Neural crest cell (in vitro differentiated cells): ENCODE measurements at regions not wholly inside any gene's neighbourhood (a gene's known extent, or its start where the extent isn't known, plus 50 kb on each side); places are given as distances from the start of the nearest gene placed in this dataset.

Source experiments
- DNase-seq: peaks from one replicate; pipeline ENCODE4 v3.0.0; 2021; ENCODE audit warnings: low read depth, mixed read lengths, low spot score
- H3K27ac Mint-ChIP-seq: one replicate; pipeline ENCODE4 v1.8.0; 2021; ENCODE audit warnings: mild to moderate bottlenecking, mixed read lengths; ENCODE audit not compliant: unreplicated experiment
- H3K27me3 Mint-ChIP-seq: 2 replicates; pipeline ENCODE4 v1.8.0; 2021; ENCODE audit warnings: low read depth, mild to moderate bottlenecking, mixed read lengths
- H3K36me3 Mint-ChIP-seq: 2 replicates; pipeline ENCODE4 v1.8.0; 2021; ENCODE audit warnings: low read depth, mild to moderate bottlenecking, mixed read lengths
- H3K4me1 Mint-ChIP-seq: 2 replicates; pipeline ENCODE4 v1.8.0; 2021; ENCODE audit warnings: mixed read lengths
- H3K4me3 Mint-ChIP-seq: one replicate; pipeline ENCODE4 v1.8.0; 2021; ENCODE audit warnings: mild to moderate bottlenecking, mixed read lengths
- H3K9me3 Mint-ChIP-seq: 2 replicates; pipeline ENCODE4 v1.8.0; 2021; ENCODE audit warnings: mixed read lengths
- CTCF ChIP-seq: fragments of 200-600 bp; sonication (generic); conservative IDR thresholded peaks from 2 replicates; pipeline ENCODE4 v1.5.0; 2021; ENCODE audit warnings: antibody characterized with exemption, mild to moderate bottlenecking

- no peak for TF ChIP-seq CTCF
- H3K27me3 Mint-ChIP-seq: peaks cover 10% of the 10 kb centered on the region
- no peak overlapping the region for H3K27ac Mint-ChIP-seq
- peaks cover 3% of the 10 kb centered on the region for H3K9me3 Mint-ChIP-seq
- peaks cover 5% of the 10 kb centered on the region for H3K4me1 Mint-ChIP-seq
- no peak for DNase-seq
- H3K36me3 Mint-ChIP-seq: no peaks in the 10 kb centered on the region
- no peak overlapping the region for H3K4me3 Mint-ChIP-seq
These were observed 119.1 kb upstream of the PDE10A start for GRCh38 chr6:165782134-165782533.

- peaks cover 2% of the 10 kb centered on the region for H3K27me3 Mint-ChIP-seq
These were observed 114.6 kb upstream of the PDE10A start for GRCh38 chr6:165777680-165778079.

GRCh38 chr6:165776691-165777090 is 113.7 kb upstream of the PDE10A start:
- TF ChIP-seq CTCF: no peak
- Mint-ChIP-seq H3K9me3 (peaks cover 3% of the 10 kb centered on the region), H3K4me3 (no peak overlapping the region), H3K4me1 (peaks cover 37% of the 10 kb centered on the region), H3K36me3 (no peaks in the 10 kb centered on the region), H3K27ac (no peak overlapping the region), H3K27me3 (peaks cover 2% of the 10 kb centered on the region)
- no peak for DNase-seq

More at GRCh38 chr6:165777680-165778079, 114.6 kb upstream of the PDE10A start:
- Mint-ChIP-seq H3K36me3 (no peaks in the 10 kb centered on the region), H3K4me1 (peaks cover 32% of the 10 kb centered on the region), H3K27ac (no peak overlapping the region), H3K4me3 (no peak overlapping the region), H3K9me3 (peaks cover 3% of the 10 kb centered on the region)
- TF ChIP-seq CTCF: no peak
- no peak for DNase-seq

GRCh38 chr6:165775721-165776120 is 112.7 kb upstream of the PDE10A start:
- Mint-ChIP-seq H3K4me3 (no peak overlapping the region), H3K27ac (no peak overlapping the region), H3K9me3 (peaks cover 3% of the 10 kb centered on the region), H3K4me1 (peaks cover 37% of the 10 kb centered on the region), H3K27me3 (peaks cover 2% of the 10 kb centered on the region), H3K36me3 (no peaks in the 10 kb centered on the region)
- no peak for TF ChIP-seq CTCF
- DNase-seq: no peak

- TF ChIP-seq CTCF: no peak
- Mint-ChIP-seq H3K27ac (peak overlapping the region; percentile 72), H3K9me3 (peaks cover 3% of the 10 kb centered on the region), H3K36me3 (no peaks in the 10 kb centered on the region), H3K27me3 (peaks cover 2% of the 10 kb centered on the region), H3K4me3 (no peak overlapping the region), H3K4me1 (peaks cover 37% of the 10 kb centered on the region)
- DNase-seq: no peak
These were observed 112.0 kb upstream of the PDE10A start for GRCh38 chr6:165774903-165775601.
